GM12878 (cell line): ENCODE measurements at regions not wholly inside any gene's neighbourhood (a gene's known extent, or its start where the extent isn't known, plus 50 kb on each side); places are given as distances from the start of the nearest gene placed in this dataset.

Source experiments
- ATAC-seq: fragments of 200-7000 bp; cut with Tn5 transposase; 3 replicates; pipeline ENCODE4 v1.9.1; 2020; ENCODE audit warnings: mild to moderate bottlenecking, moderate library complexity
- BruUV-seq: library from RNA; stranded (reverse); fragments of 400-500 nt; replicated peaks from 2 replicates; lab custom pipeline; 2021; lab: Mats Ljungman, UMichigan
- CTCF ChIA-PET: fragments of 300-600 bp; sonication (Branson Sonifier 250); formaldehyde crosslinking; extraction: SDS; loops from one replicate; lab custom pipeline; 2021; ENCODE audit warnings: inconsistent platforms; lab: Yijun Ruan, JAX
- POLR2A ChIA-PET: fragments of 350-600 bp; formaldehyde crosslinking; extraction: SDS; loops from one replicate; lab custom pipeline; 2021; ENCODE audit warnings: inconsistent platforms; lab: Charles Lee
- RAD21 ChIA-PET: fragments of 300-600 bp; sonication (Branson Sonifier 250); formaldehyde crosslinking; loops from one replicate; lab custom pipeline; 2023; ENCODE audit warnings: antibody characterized with exemption; ENCODE audit not compliant: unreplicated experiment; lab: Charles Lee
- SMC1A ChIA-PET: fragments of 300-600 bp; sonication (Branson Sonifier 250); formaldehyde crosslinking; loops from one replicate; lab custom pipeline; 2023; ENCODE audit not compliant: unreplicated experiment, uncharacterized antibody; lab: Charles Lee
- DNase-seq: peaks from one replicate; pipeline ENCODE4 v3.0.0-alpha.2; 2011; ENCODE audit warnings: low read depth, low spot score
- FAIRE-seq: peaks from 3 replicates; lab custom pipeline; 2011; peaks lifted over from hg19 to GRCh38; lab: Jason Lieb, UNC
- H2AFZ ChIP-seq: 2 replicates; pipeline ENCODE4 v1.6.0; 2011; ENCODE audit warnings: low read depth, low read length, control low read depth; ENCODE audit not compliant: control insufficient read depth
- H3K27ac ChIP-seq: 2 replicates; pipeline ENCODE4 v1.5.1; 2011; ENCODE audit warnings: control low read depth; ENCODE audit not compliant: control insufficient read depth, insufficient read depth
- H3K27me3 ChIP-seq, 2 experiments: replicated peaks in 1 of 2; 2 replicates each; pipeline versions ENCODE4 v1.6.0 to v1.6.1; 2011; ENCODE audit warnings: low read length in 1 of 2; ENCODE audit not compliant: control insufficient read depth in 2 of 2, insufficient read depth in 2 of 2
- H3K36me3 ChIP-seq, 2 experiments: 2 replicates each; pipeline ENCODE4 v1.5.1; 2011; ENCODE audit warnings: low read length in 1 of 2; ENCODE audit not compliant: control insufficient read depth in 2 of 2, insufficient read depth in 2 of 2
- H3K4me1 ChIP-seq: 2 replicates; pipeline ENCODE4 v1.6.1; 2011; ENCODE audit warnings: mild to moderate bottlenecking, low read length, moderate library complexity, mixed read lengths; ENCODE audit not compliant: control insufficient read depth, insufficient read depth
- H3K4me2 ChIP-seq: 2 replicates; pipeline ENCODE4 v1.6.0; 2011; ENCODE audit warnings: control low read depth; ENCODE audit not compliant: control insufficient read depth, insufficient read depth
- H3K4me3 ChIP-seq: fragments of 200-600 bp; sonication (generic); 2 replicates; pipeline ENCODE4 v1.5.1; 2016
- H3K79me2 ChIP-seq: 2 replicates; pipeline ENCODE4 v1.6.0; 2011; ENCODE audit warnings: low read length; ENCODE audit not compliant: control insufficient read depth, insufficient read depth
- H3K9ac ChIP-seq: 2 replicates; pipeline ENCODE4 v1.8.0; 2011; ENCODE audit warnings: low read length, control low read depth, mixed read lengths; ENCODE audit not compliant: control insufficient read depth, insufficient read depth
- H3K9me3 ChIP-seq: replicated peaks from 3 replicates; pipeline ENCODE4 v1.5.1; 2011; ENCODE audit warnings: mild to moderate bottlenecking, low read length; ENCODE audit not compliant: control insufficient read depth, insufficient read depth
- H4K20me1 ChIP-seq: 2 replicates; pipeline ENCODE4 v1.6.0; 2011; ENCODE audit not compliant: control insufficient read depth, insufficient read depth
- ATF7 ChIP-seq: fragments of 450-650 bp; IDR thresholded peaks from 2 replicates; pipeline ENCODE4 v1.6.1; 2016; ENCODE audit warnings: low read depth, mild to moderate bottlenecking
- E2F4 ChIP-seq: IDR thresholded peaks from 2 replicates; pipeline ENCODE4 v1.6.1; 2012; ENCODE audit warnings: low read depth, low read length, improper control_type of control experiment
- EZH2 ChIP-seq: IDR thresholded peaks from 2 replicates; pipeline ENCODE4 v1.6.1; 2012; ENCODE audit warnings: low read depth, mild to moderate bottlenecking, control low read depth, inconsistent platforms, low read length, borderline replicate concordance; ENCODE audit not compliant: control insufficient read depth
- HCFC1 ChIP-seq: fragments of 150-350 bp; IDR thresholded peaks from 2 replicates; pipeline ENCODE4 v1.6.1; 2014; ENCODE audit warnings: low read length
- HSF1 ChIP-seq: fragments of 150-350 bp; IDR thresholded peaks from 2 replicates; pipeline ENCODE4 v1.6.1; 2014; ENCODE audit warnings: mild to moderate bottlenecking, low read depth, low read length
- KDM1A ChIP-seq: fragments of 200-600 bp; sonication (generic); IDR thresholded peaks from 2 replicates; pipeline ENCODE4 v1.6.1; 2016; ENCODE audit warnings: borderline replicate concordance
- PKNOX1 ChIP-seq: fragments of 450-650 bp; IDR thresholded peaks from 2 replicates; pipeline ENCODE4 v1.6.1; 2016; ENCODE audit warnings: mild to moderate bottlenecking
- RBBP5 ChIP-seq: fragments of 200-600 bp; sonication (generic); conservative IDR thresholded peaks from 2 replicates; pipeline ENCODE4 v1.6.1; 2016
- SIX5 ChIP-seq: IDR thresholded peaks from 2 replicates; pipeline ENCODE4 v1.6.1; 2011; ENCODE audit warnings: mild to moderate bottlenecking, low read depth, low read length, moderate library complexity; ENCODE audit not compliant: severe bottlenecking
- SPI1 ChIP-seq: IDR thresholded peaks from 2 replicates; pipeline ENCODE4 v1.6.1; 2011; ENCODE audit warnings: low read depth, mild to moderate bottlenecking, low read length, moderate library complexity, borderline replicate concordance; ENCODE audit not compliant: insufficient read depth
- TAF1 ChIP-seq: IDR thresholded peaks from 2 replicates; pipeline ENCODE4 v1.6.1; 2011; ENCODE audit warnings: mild to moderate bottlenecking, low read depth, low read length, borderline replicate concordance
- YY1 ChIP-seq: IDR thresholded peaks from 2 replicates; pipeline ENCODE4 v1.6.1; 2011; ENCODE audit warnings: low read depth, mild to moderate bottlenecking, low read length
- WGBS: methylation state at CpG from one replicate; pipeline ENCODE4 v1.1.6; 2016; ENCODE audit warnings: low lambda C conversion rate; ENCODE audit not compliant: insufficient replicate concordance, insufficient coverage; ENCODE audit errors: missing lambda C conversion rate; 5-methylcytosine and 5-hydroxymethylcytosine counted together
- in situ Hi-C: fragments of 300-500 bp; cut with MboI; formaldehyde crosslinking; loops from 9 replicates; pipeline ENCODE4 v1.14.3; 2018; ENCODE audit warnings: mixed read lengths
- intact Hi-C: fragments of 100-400 bp; cut with micrococcal nuclease; formaldehyde crosslinking; loops from one replicate; pipeline ENCODE4 v1.14.2; 2022; ENCODE audit not compliant: unreplicated experiment

GRCh38 chrX:35499071-35499862 is 298.9 kb upstream of the MAGEB16 start:
- no peaks in the 10 kb centered on the region for H3K79me2 ChIP-seq
- H3K27me3 ChIP-seq, result no peaks in the 10 kb centered on the region; a peak in 1 of 4 replicates
- H2AFZ ChIP-seq, result no peak overlapping the region
- RAD21 ChIA-PET, result no interaction called here
- no TSS peak for BruUV-seq
- ATAC-seq (no peak), FAIRE-seq (no peak), DNase-seq (no peak)
- no peak overlapping the region for H3K4me3 ChIP-seq
- H3K4me1 ChIP-seq, result no peaks in the 10 kb centered on the region
- WGBS, result 81% methylated on average over 23 of the region's 55 CpGs
- CTCF ChIA-PET, result no interaction called here
- POLR2A ChIA-PET, result no interaction called here
- in situ Hi-C loops (no loop called here), intact Hi-C loops (no loop called here)
- no peaks in the 10 kb centered on the region; the same call in 2 of the 3 replicates for H3K9me3 ChIP-seq
- no peak for TF ChIP-seq SIX5
- SMC1A ChIA-PET, result interaction anchor here (1.6 kb wide), 1 partner anchor 11 kb away, joined by 4 read pairs; no protein-coding TSS in a partner anchor
- no peaks in the 10 kb centered on the region for H3K36me3 ChIP-seq
- no peak overlapping the region for H3K4me2 ChIP-seq
- H3K27ac ChIP-seq, result no peak overlapping the region
- H4K20me1 ChIP-seq, result no peaks in the 10 kb centered on the region
- H3K9ac ChIP-seq, result no peak overlapping the region

GRCh38 chrX:35507701-35508100 is 290.4 kb upstream of the MAGEB16 start:
- Histone ChIP-seq H3K27ac (no peak overlapping the region), H3K4me1 (no peaks in the 10 kb centered on the region), H3K79me2 (no peaks in the 10 kb centered on the region), H3K4me2 (no peak overlapping the region), H3K9ac (no peak overlapping the region), H4K20me1 (no peaks in the 10 kb centered on the region), H3K9me3 (no peaks in the 10 kb centered on the region), H3K27me3 (no peaks in the 10 kb centered on the region; a peak in 1 of 4 replicates), H2AFZ (no peak overlapping the region), H3K4me3 (no peak overlapping the region), H3K36me3 (no peaks in the 10 kb centered on the region)
- ATAC-seq, result no peak
- no peak for DNase-seq
- POLR2A ChIA-PET, result interaction anchor here (0.6 kb wide), 1 partner anchor 541 kb away, joined by 3 read pairs; no protein-coding TSS in a partner anchor
- WGBS, result 13% methylated on average over 3 of the region's 3 CpGs
- no peak for FAIRE-seq
- intact Hi-C loops (no loop called here), in situ Hi-C loops (no loop called here)
- SMC1A ChIA-PET, result interaction anchor here (0.7 kb wide), 1 partner anchor 15 kb away, joined by 3 read pairs; no protein-coding TSS in a partner anchor
- RAD21 ChIA-PET, result no interaction called here
- CTCF ChIA-PET, result no interaction called here
- BruUV-seq, result no TSS peak
- TF ChIP-seq ATF7 (no peak), TAF1 (no peak), HCFC1 (no peak), YY1 (no peak), HSF1 (no peak), E2F4 (no peak), KDM1A (no peak), PKNOX1 (no peak), SPI1 (no peak), RBBP5 (no peak), EZH2 (no peak)
